ENCODE measurements at regions not wholly inside any gene's neighbourhood (a gene's known extent, or its start where the extent isn't known, plus 50 kb on each side); places are given as distances from the start of the nearest gene placed in this dataset.
A peak's percentile ranks its signal among the peaks of the same experiment; 100 is the strongest.

DNA sequence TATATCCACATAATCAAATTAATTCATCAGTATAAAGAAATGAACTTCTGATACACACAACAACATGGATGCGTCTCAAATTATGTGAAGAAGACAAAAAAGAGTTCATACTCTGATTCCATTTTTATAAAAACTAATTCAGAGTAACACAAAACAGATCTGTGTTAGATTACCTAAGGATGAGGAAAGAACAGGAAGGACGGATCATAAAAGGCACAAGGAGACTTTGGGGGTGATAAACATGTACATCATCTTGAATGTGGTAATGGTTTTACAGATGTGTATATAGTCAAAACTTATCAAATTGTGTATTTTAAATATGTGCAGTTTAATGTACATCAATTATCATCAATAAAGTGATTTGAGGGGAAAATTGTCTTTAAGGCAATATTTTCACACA, 59.9 kb upstream of the DOCK9 start:
- Histone ChIP-seq H3K4me3 (ENCODE audit: low read length) (no peak overlapping the region), H4K20me1 (ENCODE audit: insufficient read depth, low read depth, low read length) (no peaks in the 10 kb centered on the region), H3K9me3 (ENCODE audit: low read length) (no peaks in the 10 kb centered on the region), H3K9me2 (replicated peaks; ENCODE audit: insufficient read depth, low read length) (no peaks in the 10 kb centered on the region), H2AFZ (ENCODE audit: low read length) (no peak overlapping the region), H3K79me2 (ENCODE audit: low read length) (no peaks in the 10 kb centered on the region), H3K27me3 (ENCODE audit: low read length) (no peaks in the 10 kb centered on the region), H3K4me1 (ENCODE audit: low read length) (peaks cover 16% of the 10 kb centered on the region), H3K4me2 (ENCODE audit: low read depth, low read length, poor library complexity, severe bottlenecking) (no peak overlapping the region), H3K9ac (ENCODE audit: low read length) (no peak overlapping the region), H3K27ac (ENCODE audit: low read length) (no peak overlapping the region), H3K36me3 (ENCODE audit: insufficient read depth, low read length) (no peaks in the 10 kb centered on the region)
- no peak for DNase-seq

DNA sequence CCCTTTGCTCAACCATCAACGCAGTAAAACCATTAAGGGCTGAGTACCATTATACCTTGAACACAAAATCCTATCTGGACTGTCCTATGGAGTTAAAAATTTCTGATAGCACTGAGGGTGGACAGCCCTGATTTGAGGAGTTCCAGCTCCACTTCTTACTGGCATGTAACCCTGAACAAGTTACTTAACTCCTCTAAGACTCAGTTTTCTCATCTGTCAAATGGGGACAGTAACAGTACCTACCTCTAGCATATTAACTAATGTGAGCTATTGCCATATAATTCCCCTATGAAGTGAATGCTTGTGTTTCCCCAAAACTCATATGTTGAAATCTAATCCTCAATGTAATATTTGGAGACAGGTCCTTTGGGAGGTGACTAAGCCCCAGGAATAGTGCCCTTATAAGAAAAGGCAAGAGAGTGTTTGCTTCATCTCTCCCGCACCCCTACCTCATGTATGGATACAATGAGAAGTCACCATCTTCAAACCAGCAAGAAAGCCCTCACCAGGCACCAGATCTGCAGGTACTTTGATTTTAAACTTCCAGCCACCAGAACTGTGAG, 61.9 kb upstream of the DOCK9 start:
- H3K9me2 ChIP-seq (replicated peaks; ENCODE audit: insufficient read depth, low read length) = no peaks in the 10 kb centered on the region
- peaks cover 33% of the 10 kb centered on the region for H3K4me1 ChIP-seq (ENCODE audit: low read length)
- no peak for DNase-seq
- no peaks in the 10 kb centered on the region for H4K20me1 ChIP-seq (ENCODE audit: insufficient read depth, low read depth, low read length)
- no peaks in the 10 kb centered on the region for H3K9me3 ChIP-seq (ENCODE audit: low read length)
- H3K27ac ChIP-seq (ENCODE audit: low read length) = no peak overlapping the region
- H3K4me3 ChIP-seq (ENCODE audit: low read length) = no peak overlapping the region
- no peak overlapping the region for H3K4me2 ChIP-seq (ENCODE audit: low read depth, low read length, poor library complexity, severe bottlenecking)
- H3K36me3 ChIP-seq (ENCODE audit: insufficient read depth, low read length) = no peaks in the 10 kb centered on the region
- H3K27me3 ChIP-seq (ENCODE audit: low read length) = no peaks in the 10 kb centered on the region
- no peaks in the 10 kb centered on the region for H3K79me2 ChIP-seq (ENCODE audit: low read length)
- H2AFZ ChIP-seq (ENCODE audit: low read length) = no peak overlapping the region
- no peak overlapping the region for H3K9ac ChIP-seq (ENCODE audit: low read length)

DNA sequence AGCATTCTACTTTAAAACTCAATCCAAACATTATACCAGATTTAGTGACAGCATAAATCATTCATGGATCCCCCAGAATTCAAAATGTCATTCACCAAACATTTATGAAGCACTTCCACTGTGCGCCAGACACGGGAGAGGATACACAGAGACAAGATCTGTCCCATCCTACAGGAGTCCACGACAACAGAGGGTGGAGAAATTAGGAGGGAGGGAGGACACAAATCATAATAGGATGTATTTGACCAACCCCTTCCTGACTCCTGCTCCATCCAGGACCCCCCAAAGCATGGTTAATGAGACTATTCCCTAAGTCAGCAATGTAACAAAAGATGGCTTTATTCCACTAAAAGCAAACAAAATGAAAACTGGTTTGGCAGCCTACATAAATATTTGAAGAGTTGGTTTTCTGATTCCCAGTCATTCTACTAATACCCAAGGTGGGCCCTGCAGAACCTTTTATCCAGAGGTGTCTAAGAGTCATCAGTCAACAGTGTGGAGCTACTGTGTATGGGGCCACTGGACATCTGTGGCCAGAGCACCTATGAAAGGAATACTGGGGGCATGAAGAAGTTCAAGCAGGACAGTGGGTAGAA, 62.8 kb upstream of the DOCK9 start:
- no peaks in the 10 kb centered on the region for H3K36me3 ChIP-seq (ENCODE audit: insufficient read depth, low read length)
- no peak overlapping the region for H3K4me3 ChIP-seq (ENCODE audit: low read length)
- H3K9me3 ChIP-seq (ENCODE audit: low read length) = no peaks in the 10 kb centered on the region
- H3K9ac ChIP-seq (ENCODE audit: low read length) = no peak overlapping the region
- no peaks in the 10 kb centered on the region for H3K79me2 ChIP-seq (ENCODE audit: low read length)
- no peak overlapping the region for H2AFZ ChIP-seq (ENCODE audit: low read length)
- no peaks in the 10 kb centered on the region for H3K27me3 ChIP-seq (ENCODE audit: low read length)
- H3K4me2 ChIP-seq (ENCODE audit: low read depth, low read length, poor library complexity, severe bottlenecking) = no peak overlapping the region
- DNase-seq = no peak
- H3K9me2 ChIP-seq (replicated peaks; ENCODE audit: insufficient read depth, low read length) = no peaks in the 10 kb centered on the region
- no peaks in the 10 kb centered on the region for H4K20me1 ChIP-seq (ENCODE audit: insufficient read depth, low read depth, low read length)
- peaks cover 33% of the 10 kb centered on the region for H3K4me1 ChIP-seq (ENCODE audit: low read length)
- H3K27ac ChIP-seq (ENCODE audit: low read length) = no peak overlapping the region

DNA sequence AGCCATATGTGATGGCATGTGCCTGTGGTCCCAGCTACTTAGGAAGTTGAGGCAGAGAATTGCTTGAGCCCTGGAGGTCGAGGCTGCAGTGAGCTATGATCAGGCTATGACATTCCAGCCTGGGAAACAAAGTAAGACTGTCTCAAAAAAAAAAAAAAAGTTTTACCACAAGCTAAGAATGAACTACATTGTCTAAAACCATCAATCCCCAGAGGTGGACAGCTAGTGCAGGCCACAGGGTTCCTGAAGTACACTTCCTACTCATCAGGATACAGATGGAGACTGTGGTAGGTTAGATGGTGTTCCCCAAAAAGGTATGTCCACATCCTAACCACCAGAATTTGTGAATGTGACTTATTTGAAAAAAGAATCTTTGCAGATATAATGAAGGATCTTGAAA, 63.5 kb upstream of the DOCK9 start:
- Histone ChIP-seq H3K9me3 (ENCODE audit: low read length) (no peaks in the 10 kb centered on the region), H3K9me2 (replicated peaks; ENCODE audit: insufficient read depth, low read length) (no peaks in the 10 kb centered on the region), H3K27me3 (ENCODE audit: low read length) (no peaks in the 10 kb centered on the region), H2AFZ (ENCODE audit: low read length) (no peak overlapping the region), H3K4me1 (ENCODE audit: low read length) (peaks cover 36% of the 10 kb centered on the region), H3K79me2 (ENCODE audit: low read length) (no peaks in the 10 kb centered on the region), H3K36me3 (ENCODE audit: insufficient read depth, low read length) (no peaks in the 10 kb centered on the region), H3K4me3 (ENCODE audit: low read length) (no peak overlapping the region), H4K20me1 (ENCODE audit: insufficient read depth, low read depth, low read length) (no peaks in the 10 kb centered on the region), H3K27ac (ENCODE audit: low read length) (no peak overlapping the region), H3K4me2 (ENCODE audit: low read depth, low read length, poor library complexity, severe bottlenecking) (peak overlapping the region; percentile 61), H3K9ac (ENCODE audit: low read length) (no peak overlapping the region)
- DNase-seq = no peak

DNA sequence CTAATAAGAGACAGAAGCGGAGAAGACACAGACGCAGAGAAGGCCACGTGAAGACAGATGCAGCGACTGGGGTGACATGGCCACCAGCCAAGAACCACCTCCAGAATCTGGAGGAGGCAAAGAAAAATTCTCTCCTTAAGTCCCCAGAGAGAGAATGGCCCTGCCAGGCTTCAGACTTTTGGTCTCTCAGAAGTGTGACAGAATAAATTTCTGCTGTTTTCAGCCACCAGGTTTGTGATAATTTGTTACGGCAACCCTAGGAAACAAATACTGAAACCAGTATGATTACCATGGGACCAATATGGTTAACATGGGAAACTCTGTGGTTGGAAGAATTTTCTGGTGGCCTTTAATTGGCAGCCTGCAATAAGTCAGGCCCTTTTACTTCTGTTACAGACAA, 63.9 kb upstream of the DOCK9 start:
- H4K20me1 ChIP-seq (ENCODE audit: insufficient read depth, low read depth, low read length) = no peaks in the 10 kb centered on the region
- H2AFZ ChIP-seq (ENCODE audit: low read length) = no peak overlapping the region
- H3K4me3 ChIP-seq (ENCODE audit: low read length) = no peak overlapping the region
- H3K9ac ChIP-seq (ENCODE audit: low read length) = no peak overlapping the region
- H3K79me2 ChIP-seq (ENCODE audit: low read length) = no peaks in the 10 kb centered on the region
- H3K27me3 ChIP-seq (ENCODE audit: low read length) = no peaks in the 10 kb centered on the region
- H3K9me3 ChIP-seq (ENCODE audit: low read length) = no peaks in the 10 kb centered on the region
- H3K4me2 ChIP-seq (ENCODE audit: low read depth, low read length, poor library complexity, severe bottlenecking) = peak overlapping the region; percentile 61
- no peak overlapping the region for H3K27ac ChIP-seq (ENCODE audit: low read length)
- no peaks in the 10 kb centered on the region for H3K36me3 ChIP-seq (ENCODE audit: insufficient read depth, low read length)
- peaks cover 37% of the 10 kb centered on the region for H3K4me1 ChIP-seq (ENCODE audit: low read length)
- peak; percentile 51 for DNase-seq
- no peaks in the 10 kb centered on the region for H3K9me2 ChIP-seq (replicated peaks; ENCODE audit: insufficient read depth, low read length)

DNA sequence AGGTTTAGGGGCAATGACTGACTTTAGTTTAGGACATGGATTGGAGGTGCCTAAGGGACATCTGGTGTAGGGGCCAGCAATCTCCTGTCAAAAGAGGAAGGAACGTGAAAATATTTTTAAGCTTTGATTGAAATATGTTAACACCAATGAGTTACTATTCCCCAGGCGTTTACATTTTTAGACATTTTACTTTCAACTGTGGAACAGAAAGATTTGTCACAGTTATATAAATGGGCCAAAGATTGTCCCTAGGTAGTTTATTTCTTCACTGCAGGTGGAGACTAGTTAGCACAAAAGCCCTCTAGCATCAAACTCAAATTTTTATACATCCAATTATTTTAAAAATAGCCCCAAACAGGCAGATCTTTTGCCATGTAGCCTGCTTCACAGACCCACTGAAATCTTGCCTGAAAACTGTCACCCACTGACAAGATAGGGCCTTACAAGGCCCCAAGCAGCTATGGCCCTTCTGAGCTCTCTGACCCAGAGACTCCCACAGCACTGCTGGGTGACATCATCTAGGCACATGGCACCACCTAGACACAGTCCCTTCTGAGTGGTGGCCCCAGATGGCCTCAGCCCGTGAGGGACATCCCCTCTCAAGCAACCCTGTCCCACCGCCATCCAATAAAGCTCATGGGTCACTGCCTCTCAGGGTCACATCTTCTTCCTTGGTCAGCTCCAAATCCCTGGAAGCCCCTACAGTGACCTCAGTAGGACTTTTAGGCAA, 64.8 kb upstream of the DOCK9 start:
- Histone ChIP-seq H3K4me3 (ENCODE audit: low read length) (peak overlapping the region; percentile 24; the same call in 1 of the 2 replicates), H3K4me2 (ENCODE audit: low read depth, low read length, poor library complexity, severe bottlenecking) (peak overlapping the region; percentile 61), H3K79me2 (ENCODE audit: low read length) (no peaks in the 10 kb centered on the region), H3K9ac (ENCODE audit: low read length) (peak overlapping the region; percentile 40; the same call in 1 of the 2 replicates), H3K27me3 (ENCODE audit: low read length) (no peaks in the 10 kb centered on the region), H3K27ac (ENCODE audit: low read length) (peak overlapping the region; percentile 39), H3K9me3 (ENCODE audit: low read length) (no peaks in the 10 kb centered on the region), H3K4me1 (ENCODE audit: low read length) (peaks cover 37% of the 10 kb centered on the region), H3K36me3 (ENCODE audit: insufficient read depth, low read length) (no peaks in the 10 kb centered on the region), H3K9me2 (replicated peaks; ENCODE audit: insufficient read depth, low read length) (no peaks in the 10 kb centered on the region), H2AFZ (ENCODE audit: low read length) (no peak overlapping the region), H4K20me1 (ENCODE audit: insufficient read depth, low read depth, low read length) (no peaks in the 10 kb centered on the region)
- DNase-seq = peak; percentile 73

DNA sequence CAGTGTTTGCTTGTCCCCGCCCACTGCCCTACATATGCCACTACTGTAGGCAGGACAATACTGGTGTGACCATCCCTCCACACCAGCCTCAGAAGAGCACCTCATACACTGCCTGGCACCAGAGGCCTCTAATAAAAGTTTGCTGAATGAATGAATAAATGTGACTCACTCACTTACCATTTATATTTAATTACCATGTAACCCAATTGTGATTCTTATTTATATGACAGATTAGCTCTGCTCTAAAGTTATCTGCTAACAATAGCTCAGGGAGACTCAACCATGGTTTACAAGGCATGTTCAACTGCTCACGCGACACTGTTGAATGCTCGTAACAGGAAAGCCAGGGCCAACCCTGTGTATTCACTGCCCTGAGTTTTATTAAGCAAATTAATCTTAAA, 66.0 kb upstream of the DOCK9 start:
- Histone ChIP-seq H2AFZ (ENCODE audit: low read length) (no peak overlapping the region), H3K79me2 (ENCODE audit: low read length) (no peaks in the 10 kb centered on the region), H3K9me3 (ENCODE audit: low read length) (no peaks in the 10 kb centered on the region), H3K4me2 (ENCODE audit: low read depth, low read length, poor library complexity, severe bottlenecking) (no peak overlapping the region), H3K36me3 (ENCODE audit: insufficient read depth, low read length) (no peaks in the 10 kb centered on the region), H3K9ac (ENCODE audit: low read length) (no peak overlapping the region), H4K20me1 (ENCODE audit: insufficient read depth, low read depth, low read length) (no peaks in the 10 kb centered on the region), H3K4me1 (ENCODE audit: low read length) (peaks cover 37% of the 10 kb centered on the region), H3K9me2 (replicated peaks; ENCODE audit: insufficient read depth, low read length) (no peaks in the 10 kb centered on the region), H3K27me3 (ENCODE audit: low read length) (no peaks in the 10 kb centered on the region), H3K27ac (ENCODE audit: low read length) (no peak overlapping the region), H3K4me3 (ENCODE audit: low read length) (no peak overlapping the region)
- no peak for DNase-seq

DNA sequence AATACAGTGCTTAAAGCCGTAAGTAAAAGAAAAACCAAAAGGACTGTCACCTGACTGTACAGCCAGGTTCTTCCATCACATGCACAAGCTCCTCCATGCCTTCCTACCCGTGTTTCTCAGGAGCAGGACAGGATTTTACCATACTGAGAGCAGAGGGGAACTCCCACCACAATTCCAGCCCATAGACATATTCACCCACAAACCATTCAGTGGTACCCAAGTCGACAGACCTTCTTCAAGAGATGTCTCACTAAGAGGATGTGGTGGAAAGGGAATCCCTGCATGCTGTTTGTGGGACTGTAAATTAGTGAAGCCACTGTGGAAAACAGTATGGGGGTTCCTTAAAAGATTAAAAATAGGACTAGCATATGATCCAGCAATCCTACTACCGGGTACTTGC, 66.9 kb upstream of the DOCK9 start:
- Histone ChIP-seq H4K20me1 (ENCODE audit: insufficient read depth, low read depth, low read length) (no peaks in the 10 kb centered on the region), H3K36me3 (ENCODE audit: insufficient read depth, low read length) (no peaks in the 10 kb centered on the region)

More for the DNA sequence above, 66.9 kb upstream of the DOCK9 start:
- no peaks in the 10 kb centered on the region for H3K9me3 ChIP-seq (ENCODE audit: low read length)
- no peak overlapping the region for H3K4me2 ChIP-seq (ENCODE audit: low read depth, low read length, poor library complexity, severe bottlenecking)
- no peak overlapping the region for H3K9ac ChIP-seq (ENCODE audit: low read length)
- H3K27me3 ChIP-seq (ENCODE audit: low read length) = no peaks in the 10 kb centered on the region
- H3K9me2 ChIP-seq (replicated peaks; ENCODE audit: insufficient read depth, low read length) = no peaks in the 10 kb centered on the region
- no peak for DNase-seq
- no peaks in the 10 kb centered on the region for H3K79me2 ChIP-seq (ENCODE audit: low read length)
- H3K4me1 ChIP-seq (ENCODE audit: low read length) = peaks cover 37% of the 10 kb centered on the region
- H2AFZ ChIP-seq (ENCODE audit: low read length) = no peak overlapping the region
- H3K4me3 ChIP-seq (ENCODE audit: low read length) = no peak overlapping the region
- H3K27ac ChIP-seq (ENCODE audit: low read length) = no peak overlapping the region

Data from Karpas-422 (cell line).